ENCODE measurements at regions not wholly inside any gene's neighbourhood (a gene's known extent, or its start where the extent isn't known, plus 50 kb on each side); places are given as distances from the start of the nearest gene placed in this dataset.

DNA sequence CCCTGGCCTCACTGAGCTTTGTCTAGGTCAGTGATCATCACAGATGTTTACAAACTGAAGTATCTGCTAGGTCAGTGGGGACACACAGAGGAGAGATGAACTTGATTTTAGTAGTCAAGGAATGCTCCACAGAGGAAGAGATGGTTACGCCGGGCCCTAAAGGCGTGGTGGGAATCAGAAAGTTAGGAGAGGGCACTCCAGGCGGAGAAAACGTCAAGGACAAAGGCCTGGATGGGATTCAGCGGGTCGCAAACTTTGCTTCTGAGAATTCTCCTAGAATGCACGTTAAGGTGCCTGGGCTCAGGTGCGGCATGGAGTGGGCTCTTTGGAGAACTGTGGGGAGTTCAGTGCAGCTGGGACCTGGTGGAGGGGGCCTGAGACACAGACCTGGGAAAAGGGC, 78.8 kb downstream of the TMEM17 start:
- TF ChIP-seq CREB1 (IDR thresholded peaks at IDR 0.05; ENCODE audit: low read depth): no peak
- TF ChIP-seq TCF12 (IDR thresholded peaks at IDR 0.05; ENCODE audit: low read depth): no peak
- TF ChIP-seq USF1 (IDR thresholded peaks at IDR 0.05): no peak
- no peak for TF ChIP-seq EP300 (IDR thresholded peaks at IDR 0.05; ENCODE audit: borderline replicate concordance)
- no peak for TF ChIP-seq EGR1 (IDR thresholded peaks at IDR 0.05)
- TF ChIP-seq TEAD4 (IDR thresholded peaks at IDR 0.05): no peak
- TF ChIP-seq YY1 (IDR thresholded peaks at IDR 0.05; ENCODE audit: low read depth): no peak
- no peak for TF ChIP-seq FOXM1 (IDR thresholded peaks at IDR 0.05; ENCODE audit: borderline replicate concordance, low read depth)
- no peak for TF ChIP-seq RAD21 (IDR thresholded peaks at IDR 0.05; ENCODE audit: low read depth)
- TF ChIP-seq, protein P1, sequence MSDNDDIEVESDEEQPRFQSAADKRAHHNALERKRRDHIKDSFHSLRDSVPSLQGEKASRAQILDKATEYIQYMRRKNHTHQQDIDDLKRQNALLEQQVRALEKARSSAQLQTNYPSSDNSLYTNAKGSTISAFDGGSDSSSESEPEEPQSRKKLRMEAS (IDR thresholded peaks at IDR 0.05): no peak
- TF ChIP-seq NFIC (IDR thresholded peaks at IDR 0.05): no peak
- TF ChIP-seq CEBPB (IDR thresholded peaks at IDR 0.05): no peak
- TF ChIP-seq REST (IDR thresholded peaks at IDR 0.05; ENCODE audit: low read depth): no peak
- no peak for TF ChIP-seq ZBTB7A (IDR thresholded peaks at IDR 0.05; ENCODE audit: low read depth)

DNA sequence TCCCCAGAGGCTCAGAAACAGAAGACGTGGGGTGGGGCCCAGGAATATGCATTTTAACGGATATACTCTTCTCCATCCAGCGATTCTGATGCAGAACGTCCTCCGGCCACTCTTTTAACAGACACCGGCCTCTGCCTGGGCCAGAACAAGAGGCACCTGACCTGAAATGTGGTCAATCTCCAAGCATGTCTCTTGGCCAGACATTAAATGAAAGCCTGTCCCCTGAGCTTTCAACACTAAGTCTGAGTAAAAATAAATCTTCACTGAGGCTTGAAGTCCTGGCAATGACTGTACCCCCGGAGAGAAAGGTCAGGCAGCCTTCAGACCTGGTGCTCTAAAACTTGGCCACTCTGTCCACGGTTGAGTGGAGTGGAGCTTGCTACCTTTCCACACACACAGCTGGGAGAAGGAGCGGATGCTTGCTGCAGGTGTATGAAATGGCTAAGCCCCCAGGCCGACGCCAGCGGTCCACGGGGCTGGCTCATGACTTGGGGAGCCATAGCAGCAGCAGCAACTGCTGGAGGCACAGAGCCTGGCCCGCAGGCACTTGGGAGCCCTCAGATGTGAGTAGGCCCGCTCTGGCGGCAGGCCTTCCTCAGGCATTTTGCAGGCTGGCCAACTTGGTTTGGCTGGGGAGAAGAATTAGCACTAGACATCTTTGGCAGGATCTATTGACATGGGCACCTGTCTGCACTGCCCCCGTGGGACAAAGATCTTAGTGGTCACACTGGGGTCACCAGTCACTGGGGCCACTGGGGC, 79.7 kb downstream of the TMEM17 start:
- TF ChIP-seq TCF12 (IDR thresholded peaks at IDR 0.05; ENCODE audit: low read depth) (no peak), ZBTB7A (IDR thresholded peaks at IDR 0.05; ENCODE audit: low read depth) (no peak), TAF1 (IDR thresholded peaks at IDR 0.05; ENCODE audit: low read depth) (no peak), NFIC (IDR thresholded peaks at IDR 0.05) (no peak), TEAD4 (IDR thresholded peaks at IDR 0.05) (no peak), EP300 (IDR thresholded peaks at IDR 0.05; ENCODE audit: borderline replicate concordance) (no peak), FOXM1 (IDR thresholded peaks at IDR 0.05; ENCODE audit: borderline replicate concordance, low read depth) (no peak), USF1 (IDR thresholded peaks at IDR 0.05) (no peak), RAD21 (IDR thresholded peaks at IDR 0.05; ENCODE audit: low read depth) (no peak), REST (IDR thresholded peaks at IDR 0.05; ENCODE audit: low read depth) (no peak), YY1 (IDR thresholded peaks at IDR 0.05; ENCODE audit: low read depth) (no peak), EGR1 (IDR thresholded peaks at IDR 0.05) (no peak), CREB1 (IDR thresholded peaks at IDR 0.05; ENCODE audit: low read depth) (no peak), CEBPB (IDR thresholded peaks at IDR 0.05) (no peak)
- TF ChIP-seq, protein P1 (IDR thresholded peaks at IDR 0.05): no peak

DNA sequence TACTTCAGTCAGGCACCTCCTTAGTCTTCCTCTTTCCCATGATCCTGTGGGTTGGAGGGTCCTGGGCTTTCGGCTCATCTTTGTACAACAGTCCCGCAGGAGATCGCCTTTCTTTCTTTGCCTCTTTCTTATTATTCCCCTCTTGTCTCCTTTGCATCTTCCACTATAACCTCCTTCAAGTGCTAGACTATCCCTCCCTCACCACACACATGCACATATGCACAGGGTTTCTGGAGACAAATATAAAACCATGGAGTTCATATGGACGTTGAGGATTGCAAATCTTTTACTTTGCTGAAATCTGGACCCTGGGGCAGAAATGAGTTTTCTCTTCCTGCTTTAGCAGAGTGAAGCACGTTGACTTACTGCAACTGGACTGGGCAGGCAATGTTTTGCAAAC, 80.3 kb downstream of the TMEM17 start:
- TF ChIP-seq EGR1 (IDR thresholded peaks at IDR 0.05) (no peak), USF1 (IDR thresholded peaks at IDR 0.05) (no peak), TCF12 (IDR thresholded peaks at IDR 0.05; ENCODE audit: low read depth) (no peak), REST (IDR thresholded peaks at IDR 0.05; ENCODE audit: low read depth) (no peak), YY1 (IDR thresholded peaks at IDR 0.05; ENCODE audit: low read depth) (no peak), RAD21 (IDR thresholded peaks at IDR 0.05; ENCODE audit: low read depth) (no peak), TEAD4 (IDR thresholded peaks at IDR 0.05) (no peak), TAF1 (IDR thresholded peaks at IDR 0.05; ENCODE audit: low read depth) (no peak), ZBTB7A (IDR thresholded peaks at IDR 0.05; ENCODE audit: low read depth) (no peak), NFIC (IDR thresholded peaks at IDR 0.05) (no peak), CREB1 (IDR thresholded peaks at IDR 0.05; ENCODE audit: low read depth) (no peak), CEBPB (IDR thresholded peaks at IDR 0.05) (no peak)
- TF ChIP-seq, protein P1 (IDR thresholded peaks at IDR 0.05): no peak
